ENCODE measurements at regions not wholly inside any gene's neighbourhood (a gene's known extent, or its start where the extent isn't known, plus 50 kb on each side); places are given as distances from the start of the nearest gene placed in this dataset.

- Histone ChIP-seq H3K36me3 (ENCODE audit: control insufficient read depth in 2 of 3, insufficient read depth in 3 of 3, low read length in 3 of 3) (no peaks in the 10 kb centered on the region), H3K27ac (ENCODE audit: low read depth, low read length) (no peak overlapping the region), H3K27me3 (ENCODE audit: control insufficient read depth in 2 of 2, insufficient read depth in 2 of 2, low read length in 2 of 2) (no peaks in the 10 kb centered on the region), H3K9me3 (ENCODE audit: control insufficient read depth in 2 of 3, low read length in 3 of 3) (no peaks in the 10 kb centered on the region), H3K4me1 (ENCODE audit: control insufficient read depth in 2 of 2, insufficient read depth in 2 of 2, low read length in 2 of 2) (peaks cover 16 to 36% of the 10 kb centered on the region in 2 donors), H3K4me3 (ENCODE audit: low read length) (no peak overlapping the region)
- H3K4me1 Mint-ChIP-seq, result peaks cover 18 to 49% (median 37%) of the 10 kb centered on the region in 7 donors
- intact Hi-C loops (cut with micrococcal nuclease), result no loop called here
- H3K4me3 Mint-ChIP-seq, result no peak overlapping the region
- no peaks in the 10 kb centered on the region for H3K9me3 Mint-ChIP-seq
- H3K36me3 Mint-ChIP-seq, result no peaks in the 10 kb centered on the region
- POLR2A ChIA-PET, result no interaction called here
- H3K27ac Mint-ChIP-seq, result peak overlapping the region in 4 of 9 donors; percentile 1 to 95 (median 49)
- ATAC-seq, result no peak
- peaks cover 0 to 11% (median 0%) of the 10 kb centered on the region in 5 donors for H3K27me3 Mint-ChIP-seq
- no peak for DNase-seq
- CTCF ChIA-PET, result no interaction called here
Measured at GRCh38 chr2:236971919-236972381, 113.7 kb upstream of the COPS8 start.

- H3K4me3 Mint-ChIP-seq, result peak overlapping the region in 1 of 10 donors; percentile 12
- Histone ChIP-seq H3K4me1 (ENCODE audit: control insufficient read depth in 2 of 2, insufficient read depth in 2 of 2, low read length in 2 of 2) (peaks cover 11 to 29% of the 10 kb centered on the region in 2 donors), H3K4me3 (ENCODE audit: low read length) (no peak overlapping the region), H3K27ac (ENCODE audit: low read depth, low read length) (no peak overlapping the region), H3K9me3 (ENCODE audit: control insufficient read depth in 2 of 3, low read length in 3 of 3) (no peaks in the 10 kb centered on the region), H3K36me3 (ENCODE audit: control insufficient read depth in 2 of 3, insufficient read depth in 3 of 3, low read length in 3 of 3) (no peaks in the 10 kb centered on the region), H3K27me3 (ENCODE audit: control insufficient read depth in 2 of 2, insufficient read depth in 2 of 2, low read length in 2 of 2) (no peaks in the 10 kb centered on the region)
- CTCF ChIA-PET, result no interaction called here
- H3K27ac Mint-ChIP-seq, result peak overlapping the region in 5 of 9 donors; percentile 1 to 66 (median 32)
- peaks cover 12 to 42% (median 30%) of the 10 kb centered on the region in 7 donors for H3K4me1 Mint-ChIP-seq
- ATAC-seq (peak; percentile 22), DNase-seq (no peak)
- POLR2A ChIA-PET, result no interaction called here
- no peaks in the 10 kb centered on the region for H3K9me3 Mint-ChIP-seq
- H3K27me3 Mint-ChIP-seq, result peaks cover 0 to 11% (median 0%) of the 10 kb centered on the region in 5 donors
- intact Hi-C loops (cut with micrococcal nuclease), result no loop called here
- no peaks in the 10 kb centered on the region for H3K36me3 Mint-ChIP-seq
Measured at GRCh38 chr2:236972491-236973342, 113.0 kb upstream of the COPS8 start.

GRCh38 chr2:236973343-236973980 is 112.2 kb upstream of the COPS8 start:
- DNase-seq, result no peak
- no peaks in the 10 kb centered on the region for H3K36me3 ChIP-seq (ENCODE audit: control insufficient read depth in 2 of 3, insufficient read depth in 3 of 3, low read length in 3 of 3)
- peaks cover 0 to 3% of the 10 kb centered on the region in 2 donors for H3K27me3 ChIP-seq (ENCODE audit: control insufficient read depth in 2 of 2, insufficient read depth in 2 of 2, low read length in 2 of 2)
- H3K27ac ChIP-seq (ENCODE audit: low read depth, low read length), result no peak overlapping the region
- peak overlapping the region in 2 of 9 donors; percentile 29 to 51 for H3K27ac Mint-ChIP-seq
- no peaks in the 10 kb centered on the region for H3K9me3 Mint-ChIP-seq
- ChIA-PET POLR2A (no interaction called here), CTCF (no interaction called here)
- peaks cover 12 to 35% (median 23%) of the 10 kb centered on the region in 7 donors for H3K4me1 Mint-ChIP-seq
- ATAC-seq, result no peak
- peaks cover 0 to 11% (median 0%) of the 10 kb centered on the region in 5 donors for H3K27me3 Mint-ChIP-seq
- intact Hi-C loops (cut with micrococcal nuclease), result no loop called here
- no peak overlapping the region for H3K4me3 ChIP-seq (ENCODE audit: low read length)
- H3K4me1 ChIP-seq (ENCODE audit: control insufficient read depth in 2 of 2, insufficient read depth in 2 of 2, low read length in 2 of 2), result peaks cover 10 to 23% of the 10 kb centered on the region in 2 donors
- no peak overlapping the region for H3K4me3 Mint-ChIP-seq
- no peaks in the 10 kb centered on the region for H3K36me3 Mint-ChIP-seq
- no peaks in the 10 kb centered on the region for H3K9me3 ChIP-seq (ENCODE audit: control insufficient read depth in 2 of 3, low read length in 3 of 3)

- intact Hi-C loops (cut with micrococcal nuclease), result no loop called here
- no peak overlapping the region for H3K4me3 Mint-ChIP-seq
- no peaks in the 10 kb centered on the region for H3K36me3 Mint-ChIP-seq
- peaks cover 4 to 16% of the 10 kb centered on the region in 2 donors for H3K4me1 ChIP-seq (ENCODE audit: control insufficient read depth in 2 of 2, insufficient read depth in 2 of 2, low read length in 2 of 2)
- peaks cover 0 to 3% of the 10 kb centered on the region in 2 donors for H3K27me3 ChIP-seq (ENCODE audit: control insufficient read depth in 2 of 2, insufficient read depth in 2 of 2, low read length in 2 of 2)
- H3K9me3 Mint-ChIP-seq, result no peaks in the 10 kb centered on the region
- H3K27me3 Mint-ChIP-seq, result peaks cover 0 to 11% (median 0%) of the 10 kb centered on the region in 5 donors
- H3K36me3 ChIP-seq (ENCODE audit: control insufficient read depth in 2 of 3, insufficient read depth in 3 of 3, low read length in 3 of 3), result no peaks in the 10 kb centered on the region
- H3K4me1 Mint-ChIP-seq, result peaks cover 8 to 28% (median 16%) of the 10 kb centered on the region in 7 donors
- ChIA-PET CTCF (no interaction called here), POLR2A (no interaction called here)
- no peak overlapping the region for H3K4me3 ChIP-seq (ENCODE audit: low read length)
- no peak overlapping the region for H3K27ac ChIP-seq (ENCODE audit: low read depth, low read length)
- DNase-seq (no peak), ATAC-seq (no peak)
- H3K27ac Mint-ChIP-seq, result peak overlapping the region in 1 of 9 donors; percentile 68
- no peaks in the 10 kb centered on the region for H3K9me3 ChIP-seq (ENCODE audit: control insufficient read depth in 2 of 3, low read length in 3 of 3)
Measured at GRCh38 chr2:236974148-236974547, 111.5 kb upstream of the COPS8 start.

GRCh38 chr2:236974752-236975151 is 110.9 kb upstream of the COPS8 start:
- H3K36me3 Mint-ChIP-seq, result no peaks in the 10 kb centered on the region

GRCh38 chr2:236975766-236976165 is 109.9 kb upstream of the COPS8 start:
- Histone ChIP-seq H3K4me3 (ENCODE audit: low read length) (no peak overlapping the region), H3K9me3 (ENCODE audit: control insufficient read depth in 2 of 3, low read length in 3 of 3) (no peaks in the 10 kb centered on the region), H3K36me3 (ENCODE audit: control insufficient read depth in 2 of 3, insufficient read depth in 3 of 3, low read length in 3 of 3) (no peaks in the 10 kb centered on the region), H3K27me3 (ENCODE audit: control insufficient read depth in 2 of 2, insufficient read depth in 2 of 2, low read length in 2 of 2) (peaks cover 0 to 3% of the 10 kb centered on the region in 2 donors), H3K4me1 (ENCODE audit: control insufficient read depth in 2 of 2, insufficient read depth in 2 of 2, low read length in 2 of 2) (peaks cover 0 to 2% of the 10 kb centered on the region in 2 donors), H3K27ac (ENCODE audit: low read depth, low read length) (no peak overlapping the region)
- H3K4me3 Mint-ChIP-seq, result no peak overlapping the region
- ChIA-PET POLR2A (no interaction called here), CTCF (no interaction called here)
- no peak for ATAC-seq
- peaks cover 0 to 12% (median 4%) of the 10 kb centered on the region in 7 donors for H3K4me1 Mint-ChIP-seq
- H3K9me3 Mint-ChIP-seq, result no peaks in the 10 kb centered on the region
- no peak overlapping the region for H3K27ac Mint-ChIP-seq
- DNase-seq, result no peak
- intact Hi-C loops (cut with micrococcal nuclease), result no loop called here
- H3K27me3 Mint-ChIP-seq, result peaks cover 0 to 13% (median 0%) of the 10 kb centered on the region in 5 donors
- H3K36me3 Mint-ChIP-seq, result no peaks in the 10 kb centered on the region

More at GRCh38 chr2:236974752-236975151, 110.9 kb upstream of the COPS8 start:
- ATAC-seq (no peak), DNase-seq (no peak)
- CTCF ChIA-PET, result no interaction called here
- H3K4me3 Mint-ChIP-seq, result no peak overlapping the region
- intact Hi-C loops (cut with micrococcal nuclease), result no loop called here
- no peaks in the 10 kb centered on the region for H3K9me3 ChIP-seq (ENCODE audit: control insufficient read depth in 2 of 3, low read length in 3 of 3)
- H3K4me1 ChIP-seq (ENCODE audit: control insufficient read depth in 2 of 2, insufficient read depth in 2 of 2, low read length in 2 of 2), result peaks cover 0 to 12% of the 10 kb centered on the region in 2 donors
- peaks cover 2 to 22% (median 10%) of the 10 kb centered on the region in 7 donors for H3K4me1 Mint-ChIP-seq
- H3K27ac ChIP-seq (ENCODE audit: low read depth, low read length), result no peak overlapping the region
- no peaks in the 10 kb centered on the region for H3K36me3 ChIP-seq (ENCODE audit: control insufficient read depth in 2 of 3, insufficient read depth in 3 of 3, low read length in 3 of 3)
- peaks cover 0 to 3% of the 10 kb centered on the region in 2 donors for H3K27me3 ChIP-seq (ENCODE audit: control insufficient read depth in 2 of 2, insufficient read depth in 2 of 2, low read length in 2 of 2)
- no peak overlapping the region for H3K4me3 ChIP-seq (ENCODE audit: low read length)
- H3K9me3 Mint-ChIP-seq, result no peaks in the 10 kb centered on the region
- POLR2A ChIA-PET, result no interaction called here
- peaks cover 0 to 8% (median 0%) of the 10 kb centered on the region in 5 donors for H3K27me3 Mint-ChIP-seq
- H3K27ac Mint-ChIP-seq, result peak overlapping the region in 2 of 9 donors; percentile 60 to 61
